ENCODE measurements at regions not wholly inside any gene's neighbourhood (a gene's known extent, or its start where the extent isn't known, plus 50 kb on each side); places are given as distances from the start of the nearest gene placed in this dataset.

- H3K36me3 ChIP-seq, result no peaks in the 10 kb centered on the region
- H3K27me3 ChIP-seq, result no peaks in the 10 kb centered on the region
- TF ChIP-seq POLR2A (IDR thresholded peaks at IDR 0.05), result no peak
- TF ChIP-seq CTCF (IDR thresholded peaks at IDR 0.05), result no peak
- no peak for TF ChIP-seq POLR2AphosphoS5 (IDR thresholded peaks at IDR 0.05)
- no peak for TF ChIP-seq EP300 (IDR thresholded peaks at IDR 0.05)
- H3K27ac ChIP-seq, result no peak overlapping the region
- H3K4me1 ChIP-seq, result no peaks in the 10 kb centered on the region
- DNase-seq, result no peak
- H3K4me3 ChIP-seq, result no peak overlapping the region
- intact Hi-C loops (cut with DNase I), result no loop called here
- H3K9me3 ChIP-seq, result no peaks in the 10 kb centered on the region
These were observed 199.2 kb upstream of the KLF4 start for GRCh38 chr9:107688728-107689127.

- intact Hi-C loops (cut with DNase I), result no loop called here
- no peak for DNase-seq
- Histone ChIP-seq H3K4me3 (no peak overlapping the region), H3K27ac (no peak overlapping the region), H3K36me3 (no peaks in the 10 kb centered on the region), H3K27me3 (no peaks in the 10 kb centered on the region), H3K4me1 (no peaks in the 10 kb centered on the region), H3K9me3 (no peaks in the 10 kb centered on the region)
- TF ChIP-seq EP300 (IDR thresholded peaks at IDR 0.05), result no peak
- TF ChIP-seq POLR2AphosphoS5 (IDR thresholded peaks at IDR 0.05), result no peak
- no peak for TF ChIP-seq CTCF (IDR thresholded peaks at IDR 0.05)
- TF ChIP-seq POLR2A (IDR thresholded peaks at IDR 0.05), result no peak
- 80 to 87% methylated on average over 4 of the region's 4 CpGs for WGBS, 2 donors
These were observed 196.3 kb upstream of the KLF4 start for GRCh38 chr9:107685901-107686300.

GRCh38 chr9:107685376-107685775 is 195.8 kb upstream of the KLF4 start:
- Histone ChIP-seq H3K36me3 (no peaks in the 10 kb centered on the region), H3K9me3 (no peaks in the 10 kb centered on the region), H3K4me3 (no peak overlapping the region), H3K4me1 (no peaks in the 10 kb centered on the region), H3K27ac (no peak overlapping the region), H3K27me3 (no peaks in the 10 kb centered on the region)
- WGBS, 2 donors, result 84 to 91% methylated on average over 3 of the region's 3 CpGs
- TF ChIP-seq EP300 (IDR thresholded peaks at IDR 0.05) (no peak), POLR2AphosphoS5 (IDR thresholded peaks at IDR 0.05) (no peak), POLR2A (IDR thresholded peaks at IDR 0.05) (no peak), CTCF (IDR thresholded peaks at IDR 0.05) (no peak)
- DNase-seq, result no peak
- intact Hi-C loops (cut with DNase I), result no loop called here

- Histone ChIP-seq H3K36me3 (no peaks in the 10 kb centered on the region), H3K27me3 (no peaks in the 10 kb centered on the region), H3K9me3 (no peaks in the 10 kb centered on the region), H3K4me1 (no peaks in the 10 kb centered on the region), H3K4me3 (no peak overlapping the region), H3K27ac (no peak overlapping the region)
- no peak for TF ChIP-seq EP300 (IDR thresholded peaks at IDR 0.05)
- TF ChIP-seq POLR2A (IDR thresholded peaks at IDR 0.05), result no peak
- TF ChIP-seq CTCF (IDR thresholded peaks at IDR 0.05), result no peak
- no peak for TF ChIP-seq POLR2AphosphoS5 (IDR thresholded peaks at IDR 0.05)
- intact Hi-C loops (cut with DNase I), result no loop called here
- no peak for DNase-seq
- 89 to 92% methylated on average over 6 of the region's 6 CpGs for WGBS, 2 donors
These were observed 194.7 kb upstream of the KLF4 start for GRCh38 chr9:107684224-107684623.

GRCh38 chr9:107683566-107683965 is 194.0 kb upstream of the KLF4 start:
- Histone ChIP-seq H3K4me3 (no peak overlapping the region), H3K27ac (no peak overlapping the region), H3K27me3 (no peaks in the 10 kb centered on the region), H3K9me3 (no peaks in the 10 kb centered on the region), H3K36me3 (no peaks in the 10 kb centered on the region), H3K4me1 (no peaks in the 10 kb centered on the region)
- no peak for DNase-seq
- intact Hi-C loops (cut with DNase I), result no loop called here
- TF ChIP-seq CTCF (IDR thresholded peaks at IDR 0.05), result no peak
- TF ChIP-seq EP300 (IDR thresholded peaks at IDR 0.05), result no peak
- TF ChIP-seq POLR2A (IDR thresholded peaks at IDR 0.05), result no peak
- no peak for TF ChIP-seq POLR2AphosphoS5 (IDR thresholded peaks at IDR 0.05)
